ENCODE measurements at regions not wholly inside any gene's neighbourhood (a gene's known extent, or its start where the extent isn't known, plus 50 kb on each side); places are given as distances from the start of the nearest gene placed in this dataset.
"Not testable (repeated sequence)": the region's sequence is repeated elsewhere in the genome, so short reads cannot be mapped to it uniquely, and the experiment has no call there.

GRCh38 chr6:170038708-170039107, 252.2 kb downstream of the DLL1 start:
- ChIA-PET POLR2A (no interaction called here), CTCF (no interaction called here)
- no peak for TF ChIP-seq CTCF (IDR thresholded peaks at IDR 0.05; ENCODE audit: low read depth, low read length)
- Histone ChIP-seq H3K9me3 (ENCODE audit: control insufficient read depth, insufficient read depth, low read length) (peaks cover 77% of the 10 kb centered on the region), H3K4me3 (ENCODE audit: low read depth, low read length) (no peak overlapping the region), H3K27me3 (ENCODE audit: control insufficient read depth, insufficient read depth, low read length) (no peaks in the 10 kb centered on the region), H3K27ac (ENCODE audit: low read depth, low read length) (no peak overlapping the region)
- no peak for DNase-seq (ENCODE audit: low read depth, low spot score)

- no peak for TF ChIP-seq CTCF (IDR thresholded peaks at IDR 0.05; ENCODE audit: low read depth, low read length)
- Histone ChIP-seq H3K27me3 (ENCODE audit: control insufficient read depth, insufficient read depth, low read length) (no peaks in the 10 kb centered on the region), H3K4me3 (ENCODE audit: low read depth, low read length) (no peak overlapping the region), H3K9me3 (ENCODE audit: control insufficient read depth, insufficient read depth, low read length) (peaks cover 77% of the 10 kb centered on the region), H3K27ac (ENCODE audit: low read depth, low read length) (no peak overlapping the region)
- ChIA-PET POLR2A (no interaction called here), CTCF (no interaction called here)
- DNase-seq (ENCODE audit: low read depth, low spot score), result no peak
Observed at GRCh38 chr6:170038251-170038650, 252.6 kb downstream of the DLL1 start.

DNA sequence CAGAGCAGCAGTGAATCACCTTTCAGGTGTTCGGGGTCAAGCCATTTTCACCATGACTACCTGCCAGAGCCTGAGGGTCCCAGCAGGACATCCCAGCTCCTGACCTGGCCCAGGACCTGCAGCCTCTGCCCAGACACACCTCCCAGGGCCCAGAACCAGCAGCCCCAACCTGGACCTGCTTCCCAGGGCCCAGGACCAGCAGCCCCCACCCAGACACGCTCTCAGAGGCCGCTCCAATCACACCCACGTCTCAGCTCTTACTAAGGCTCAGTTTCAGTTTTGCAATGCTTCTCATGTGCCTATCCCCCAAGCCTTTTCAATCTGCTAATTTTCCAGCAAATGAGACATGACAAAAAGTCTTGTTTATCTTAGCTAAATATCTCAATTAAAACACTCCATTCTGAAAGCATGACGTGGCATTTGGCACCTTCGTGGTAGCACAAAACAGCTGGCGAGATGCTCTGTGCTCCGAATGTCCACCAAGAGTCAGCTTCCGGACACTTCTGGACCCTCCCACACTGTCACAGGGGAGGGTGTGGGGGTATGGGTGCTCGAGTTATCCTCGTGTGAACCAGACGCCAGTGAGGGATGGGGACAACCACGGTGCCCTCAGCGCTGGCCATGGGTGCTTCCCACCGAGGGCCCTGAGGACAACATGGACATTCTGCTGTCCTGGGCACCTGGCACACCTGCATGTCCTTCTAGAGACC, 253.2 kb downstream of the DLL1 start:
- Histone ChIP-seq H3K27me3 (ENCODE audit: control insufficient read depth, insufficient read depth, low read length) (no peaks in the 10 kb centered on the region), H3K27ac (ENCODE audit: low read depth, low read length) (no peak overlapping the region), H3K4me3 (ENCODE audit: low read depth, low read length) (no peak overlapping the region), H3K9me3 (ENCODE audit: control insufficient read depth, insufficient read depth, low read length) (peaks cover 77% of the 10 kb centered on the region)
- TF ChIP-seq CTCF (IDR thresholded peaks at IDR 0.05; ENCODE audit: low read depth, low read length), result no peak
- CTCF ChIA-PET, result no interaction called here
- POLR2A ChIA-PET, result no interaction called here
- no peak for DNase-seq (ENCODE audit: low read depth, low spot score)

DNA sequence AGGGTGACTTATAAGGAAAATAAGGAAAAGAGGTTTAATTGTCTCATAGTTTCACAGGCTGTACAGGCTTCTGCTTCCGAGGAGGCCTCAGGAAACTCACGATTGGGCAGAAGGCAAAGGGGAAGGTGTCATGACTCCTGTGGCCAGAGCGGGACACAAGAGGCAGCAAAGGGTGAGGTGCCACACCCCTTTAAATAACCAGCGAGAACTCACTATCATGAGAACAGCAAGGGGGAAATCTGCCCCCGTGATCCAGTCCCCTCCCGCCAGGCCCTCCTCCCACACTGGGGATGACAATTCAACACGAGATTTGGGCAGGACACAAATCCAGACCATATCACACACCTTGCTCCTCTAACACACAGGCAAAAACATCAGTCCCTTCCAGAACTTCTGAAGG, 254.0 kb downstream of the DLL1 start:
- Histone ChIP-seq H3K27ac (ENCODE audit: low read depth, low read length) (no peak overlapping the region), H3K4me3 (ENCODE audit: low read depth, low read length) (no peak overlapping the region), H3K9me3 (ENCODE audit: control insufficient read depth, insufficient read depth, low read length) (peaks cover 79% of the 10 kb centered on the region), H3K27me3 (ENCODE audit: control insufficient read depth, insufficient read depth, low read length) (no peaks in the 10 kb centered on the region)
- no peak for DNase-seq (ENCODE audit: low read depth, low spot score)
- ChIA-PET POLR2A (no interaction called here), CTCF (no interaction called here)
- TF ChIP-seq CTCF (IDR thresholded peaks at IDR 0.05; ENCODE audit: low read depth, low read length), result no peak

DNA sequence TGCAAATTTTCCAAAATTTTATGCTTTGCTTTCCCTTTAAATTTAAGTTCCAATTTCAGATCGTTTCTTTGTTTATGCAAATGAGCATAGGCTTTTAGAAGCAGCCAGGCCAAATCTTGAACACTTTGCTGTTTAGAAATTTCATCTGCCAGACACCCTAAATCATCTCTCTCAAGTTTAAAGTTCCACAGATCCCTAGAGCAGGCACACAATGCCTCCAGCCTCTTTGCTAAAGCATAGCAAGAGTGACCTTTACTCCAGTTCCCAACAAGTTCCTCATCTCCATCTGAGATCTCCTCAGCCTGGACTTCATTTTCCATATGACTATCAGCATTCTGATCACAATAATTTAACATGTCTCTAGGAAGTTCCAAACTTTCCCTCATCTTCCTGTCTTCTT, 254.5 kb downstream of the DLL1 start:
- CTCF ChIA-PET, result not testable (repeated sequence)

More for the DNA sequence above, 254.5 kb downstream of the DLL1 start:
- H3K9me3 ChIP-seq (ENCODE audit: control insufficient read depth, insufficient read depth, low read length), result peaks cover 79% of the 10 kb centered on the region
- H3K27ac ChIP-seq (ENCODE audit: low read depth, low read length); DNase-seq (ENCODE audit: low read depth, low spot score); H3K27me3 ChIP-seq (ENCODE audit: control insufficient read depth, insufficient read depth, low read length); POLR2A ChIA-PET; H3K4me3 ChIP-seq (ENCODE audit: low read depth, low read length): not testable (repeated sequence)
